Inflammatory macrophage treated with lipopolysaccharide for 4 hours (primary cell): ENCODE measurements at regions not wholly inside any gene's neighbourhood (a gene's known extent, or its start where the extent isn't known, plus 50 kb on each side); places are given as distances from the start of the nearest gene placed in this dataset.
"Not testable (repeated sequence)": the region's sequence is repeated elsewhere in the genome, so short reads cannot be mapped to it uniquely, and the experiment has no call there.

Source experiments
- DNase-seq: peaks from one replicate; pipeline ENCODE4 v3.0.0-alpha.2; 2020

- no peak for DNase-seq
Observed at GRCh38 chr2:129374452-129374851, 605.0 kb upstream of the RAB6C start.

GRCh38 chr2:129375632-129376425 is 603.6 kb upstream of the RAB6C start:
- DNase-seq = no peak

- no peak for DNase-seq
Observed at GRCh38 chr2:129376426-129377077, 602.9 kb upstream of the RAB6C start.

- no peak for DNase-seq
Observed at GRCh38 chr2:129377078-129377469, 602.4 kb upstream of the RAB6C start.

GRCh38 chr2:129378186-129378585 is 601.3 kb upstream of the RAB6C start:
- DNase-seq = no peak

GRCh38 chr2:129379411-129379810 is 600.1 kb upstream of the RAB6C start:
- no peak for DNase-seq

- DNase-seq = no peak
Observed at GRCh38 chr2:129381789-129382188, 597.7 kb upstream of the RAB6C start.

GRCh38 chr2:129388870-129389269 is 590.6 kb upstream of the RAB6C start:
- DNase-seq = no peak

- DNase-seq = no peak
Observed at GRCh38 chr2:129393816-129394215, 585.6 kb upstream of the RAB6C start.

- DNase-seq = no peak
Observed at GRCh38 chr2:129396980-129397599, 582.4 kb upstream of the RAB6C start.

GRCh38 chr2:129400826-129401225 is 578.6 kb upstream of the RAB6C start:
- DNase-seq = no peak

GRCh38 chr2:129402076-129402475 is 577.4 kb upstream of the RAB6C start:
- DNase-seq = no peak

- DNase-seq = no peak
Observed at GRCh38 chr2:129404000-129404685, 575.3 kb upstream of the RAB6C start.

GRCh38 chr2:129408570-129408969 is 570.9 kb upstream of the RAB6C start:
- no peak for DNase-seq

GRCh38 chr2:129417041-129417440 is 562.4 kb upstream of the RAB6C start:
- DNase-seq = not testable (repeated sequence)

- no peak for DNase-seq
Observed at GRCh38 chr2:129422028-129422427, 557.4 kb upstream of the RAB6C start.

- DNase-seq = no peak
Observed at GRCh38 chr2:129428086-129428660, 551.3 kb upstream of the RAB6C start.

GRCh38 chr2:129430911-129431310 is 548.6 kb upstream of the RAB6C start:
- no peak for DNase-seq

GRCh38 chr2:129431881-129432280 is 547.6 kb upstream of the RAB6C start:
- DNase-seq = no peak

- DNase-seq = no peak
Observed at GRCh38 chr2:129436809-129437208, 542.7 kb upstream of the RAB6C start.

- no peak for DNase-seq
Observed at GRCh38 chr2:129437725-129438124, 541.7 kb upstream of the RAB6C start.

GRCh38 chr2:129438501-129439057 is 540.9 kb upstream of the RAB6C start:
- no peak for DNase-seq
